CD4-positive, alpha-beta T cell (primary cell): ENCODE measurements at regions not wholly inside any gene's neighbourhood (a gene's known extent, or its start where the extent isn't known, plus 50 kb on each side); places are given as distances from the start of the nearest gene placed in this dataset.
"Not testable (repeated sequence)": the region's sequence is repeated elsewhere in the genome, so short reads cannot be mapped to it uniquely, and the experiment has no call there.

Source experiments
- ATAC-seq: fragments of 200-7000 bp; cut with Tn5 transposase; one replicate; pipeline ENCODE4 v1.10.0; 2022; ENCODE audit warnings: mild to moderate bottlenecking; ENCODE audit not compliant: poor library complexity
- CTCF ChIA-PET: fragments of 350-600 bp; sonication (Branson Sonifier 250); formaldehyde crosslinking; loops from one replicate; lab custom pipeline; 2021; ENCODE audit warnings: antibody characterized with exemption, inconsistent platforms; lab: Charles Lee
- POLR2A ChIA-PET: fragments of 350-600 bp; sonication (Branson Sonifier 250); formaldehyde crosslinking; loops from one replicate; lab custom pipeline; 2021; ENCODE audit warnings: antibody characterized with exemption, inconsistent platforms; lab: Charles Lee
- DNase-seq, 14 experiments: peaks; one replicate each; pipeline ENCODE4 v3.0.0-alpha.2; 2013 to 2020; ENCODE audit warnings: mixed read lengths in 2 of 14
- H3K27ac ChIP-seq, 2 donors: one replicate each; pipeline versions ENCODE4 v1.5.1 to v1.7.0; 2013; ENCODE audit warnings: low read length in 2 of 2, low read depth in 1 of 2, mild to moderate bottlenecking in 1 of 2
- H3K27me3 ChIP-seq, 2 experiments: 1 replicate in 1 of 2; 2 replicates in 1 of 2; pipeline versions ENCODE4 v1.6.1 to v1.7.0; 2013; ENCODE audit warnings: low read length in 2 of 2, control low read depth in 1 of 2, mild to moderate bottlenecking in 1 of 2, moderate library complexity in 1 of 2; ENCODE audit not compliant: insufficient read depth in 2 of 2, control insufficient read depth in 1 of 2
- H3K36me3 ChIP-seq: one replicate; pipeline ENCODE4 v1.6.1; 2013; ENCODE audit warnings: low read length, control low read depth; ENCODE audit not compliant: insufficient read depth
- H3K4me1 ChIP-seq: one replicate; pipeline ENCODE4 v1.6.1; 2013; ENCODE audit warnings: low read length, control low read depth; ENCODE audit not compliant: insufficient read depth
- H3K4me3 ChIP-seq: one replicate; pipeline ENCODE4 v1.5.1; 2013; ENCODE audit warnings: mild to moderate bottlenecking, low read length, moderate library complexity
- H3K9me3 ChIP-seq, 2 experiments: 1 replicate in 1 of 2; 2 replicates in 1 of 2; pipeline versions ENCODE4 v1.6.1 to v1.7.0; 2013; ENCODE audit warnings: low read length in 2 of 2, mild to moderate bottlenecking in 2 of 2, control low read depth in 1 of 2, moderate library complexity in 1 of 2; ENCODE audit not compliant: control insufficient read depth in 1 of 2, insufficient read depth in 1 of 2
- H3K27ac Mint-ChIP-seq: one replicate; pipeline ENCODE4 v1.8.0; 2020; ENCODE audit warnings: mixed read lengths
- H3K27me3 Mint-ChIP-seq: one replicate; pipeline ENCODE4 v1.8.0; 2021; ENCODE audit warnings: mixed read lengths
- H3K36me3 Mint-ChIP-seq: one replicate; pipeline ENCODE4 v1.8.0; 2021; ENCODE audit warnings: low read depth, mixed read lengths
- H3K4me1 Mint-ChIP-seq: one replicate; pipeline ENCODE4 v1.8.0; 2021; ENCODE audit warnings: low read depth, mixed read lengths
- H3K4me3 Mint-ChIP-seq: one replicate; pipeline ENCODE4 v1.8.0; 2020; ENCODE audit warnings: mild to moderate bottlenecking, mixed read lengths
- H3K9me3 Mint-ChIP-seq: one replicate; pipeline ENCODE4 v1.8.0; 2020; ENCODE audit warnings: mixed read lengths
- intact Hi-C, 2 experiments: fragments of 100-400 bp; cut with DNase I in 1 of 2; cut with micrococcal nuclease in 1 of 2; formaldehyde crosslinking; loops; one replicate each; pipeline versions ENCODE4 v1.15.1 to v1.9.0; 2023 to 2025; cut with DNase I, micrococcal nuclease
- TF ChIP-seq, protein P1 (sequence below): fragments of 200-600 bp; IDR thresholded peaks from one replicate; pipeline ENCODE4 v1.8.0; 2022; ENCODE audit warnings: antibody characterized with exemption, mild to moderate bottlenecking

DNA sequence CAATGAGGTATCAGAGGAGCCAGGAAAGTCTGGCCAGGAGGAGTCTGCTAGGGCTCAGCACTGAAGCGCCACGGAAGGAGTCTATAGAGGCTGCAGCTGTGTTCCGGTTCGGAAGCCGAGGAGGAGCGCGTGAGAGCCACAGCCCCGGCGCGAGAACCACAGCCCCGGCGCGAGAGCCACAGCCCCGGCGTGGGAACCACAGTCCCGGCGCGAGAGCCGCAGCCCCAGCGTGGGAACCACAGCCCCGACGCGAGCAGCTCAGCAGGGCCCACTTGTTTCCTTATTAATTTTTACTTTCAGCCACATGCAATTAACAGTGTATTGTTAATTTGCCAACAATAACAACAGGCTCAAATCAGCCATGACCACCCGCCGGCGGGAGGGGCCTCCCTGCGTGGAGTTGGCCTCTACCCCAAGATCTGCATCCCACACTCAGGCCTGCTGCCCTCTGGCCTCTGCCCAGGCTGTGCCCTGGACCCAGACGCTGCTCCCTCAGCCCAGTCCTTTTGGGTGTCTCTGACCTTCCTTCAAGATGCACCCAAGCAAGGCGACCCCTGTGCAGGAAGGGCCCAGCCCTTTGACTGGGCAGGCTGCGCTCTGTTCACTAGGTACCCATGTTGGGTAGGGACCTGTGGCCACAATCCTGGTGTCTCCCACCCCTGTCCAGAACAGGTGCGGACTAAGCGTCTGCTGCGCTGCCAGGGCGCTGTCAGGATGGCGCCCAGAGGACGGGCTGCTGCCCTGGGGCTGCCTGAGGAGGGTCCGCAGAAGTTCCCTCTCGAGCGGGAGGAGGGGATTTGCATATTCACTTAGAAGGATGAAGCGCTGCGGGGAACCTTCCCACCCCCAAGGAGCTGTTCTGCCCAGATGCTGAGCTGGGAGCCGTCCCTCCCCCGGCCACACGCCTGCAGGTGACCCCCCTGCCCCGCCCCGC, 113.8 kb downstream of the ADRA2C start:
- POLR2A ChIA-PET, result interaction anchor here (1.5 kb wide), 1 partner anchor 76 kb away, joined by 5 read pairs; no protein-coding TSS in a partner anchor
- H3K27me3 Mint-ChIP-seq, result peaks cover 64% of the 10 kb centered on the region
- ATAC-seq (peak; percentile 41), DNase-seq (peak in 8 of 14 experiments; percentile 13 to 66 (median 23))
- Histone ChIP-seq H3K27ac (no peak overlapping the region), H3K27me3 (peaks cover 25 to 29% of the 10 kb centered on the region in 2 experiments), H3K4me1 (peaks cover 16% of the 10 kb centered on the region), H3K4me3 (peak overlapping the region; percentile 34), H3K36me3 (no peaks in the 10 kb centered on the region), H3K9me3 (peaks cover 7 to 21% of the 10 kb centered on the region in 2 experiments)
- TF ChIP-seq, protein P1, sequence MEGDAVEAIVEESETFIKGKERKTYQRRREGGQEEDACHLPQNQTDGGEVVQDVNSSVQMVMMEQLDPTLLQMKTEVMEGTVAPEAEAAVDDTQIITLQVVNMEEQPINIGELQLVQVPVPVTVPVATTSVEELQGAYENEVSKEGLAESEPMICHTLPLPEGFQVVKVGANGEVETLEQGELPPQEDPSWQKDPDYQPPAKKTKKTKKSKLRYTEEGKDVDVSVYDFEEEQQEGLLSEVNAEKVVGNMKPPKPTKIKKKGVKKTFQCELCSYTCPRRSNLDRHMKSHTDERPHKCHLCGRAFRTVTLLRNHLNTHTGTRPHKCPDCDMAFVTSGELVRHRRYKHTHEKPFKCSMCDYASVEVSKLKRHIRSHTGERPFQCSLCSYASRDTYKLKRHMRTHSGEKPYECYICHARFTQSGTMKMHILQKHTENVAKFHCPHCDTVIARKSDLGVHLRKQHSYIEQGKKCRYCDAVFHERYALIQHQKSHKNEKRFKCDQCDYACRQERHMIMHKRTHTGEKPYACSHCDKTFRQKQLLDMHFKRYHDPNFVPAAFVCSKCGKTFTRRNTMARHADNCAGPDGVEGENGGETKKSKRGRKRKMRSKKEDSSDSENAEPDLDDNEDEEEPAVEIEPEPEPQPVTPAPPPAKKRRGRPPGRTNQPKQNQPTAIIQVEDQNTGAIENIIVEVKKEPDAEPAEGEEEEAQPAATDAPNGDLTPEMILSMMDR, result no peak
- H3K27ac Mint-ChIP-seq, result no peak overlapping the region
- peak overlapping the region; percentile 65 for H3K4me3 Mint-ChIP-seq
- H3K4me1 Mint-ChIP-seq, result peaks cover 19% of the 10 kb centered on the region
- CTCF ChIA-PET, result no interaction called here
- intact Hi-C loops, result loop anchor here (1.0 to 10.0 kb wide), 4 partner anchors 685 to 833 kb away; no protein-coding TSS in a partner anchor
- H3K9me3 Mint-ChIP-seq, result peaks cover 3% of the 10 kb centered on the region
- H3K36me3 Mint-ChIP-seq, result no peaks in the 10 kb centered on the region

DNA sequence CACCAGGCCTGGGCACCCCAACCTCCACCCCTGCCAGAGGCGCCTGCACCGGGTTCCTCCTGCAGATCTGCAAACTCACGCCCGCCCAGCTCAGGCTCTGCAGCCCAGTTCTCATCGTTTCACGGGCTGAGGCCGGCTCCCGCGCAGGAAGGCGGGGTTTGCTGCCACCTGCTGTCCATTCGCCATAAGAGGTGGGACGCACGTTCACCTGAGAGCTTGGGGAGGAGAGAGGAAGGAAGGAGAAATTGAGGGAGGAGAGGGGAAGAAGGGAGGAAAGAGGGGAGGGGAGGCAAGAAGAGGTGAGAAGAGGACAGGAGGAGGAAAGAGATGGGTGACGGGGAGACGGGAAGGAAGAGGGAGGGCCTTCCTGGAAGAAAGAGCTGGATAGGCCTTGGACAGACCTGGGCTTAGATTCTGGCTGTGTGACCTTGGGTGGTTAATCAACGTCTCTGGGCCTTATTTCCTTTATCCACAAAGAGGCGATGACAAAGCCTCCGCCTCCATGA, 114.5 kb downstream of the ADRA2C start:
- H3K4me1 ChIP-seq, result peaks cover 16% of the 10 kb centered on the region
- DNase-seq, result peak; percentile 48 to 79 (median 60)
- intact Hi-C loops, result loop anchor here (1.0 to 10.0 kb wide), 4 partner anchors 686 to 833 kb away; no protein-coding TSS in a partner anchor
- no peak overlapping the region for H3K27ac ChIP-seq
- H3K4me3 ChIP-seq, result peak overlapping the region; percentile 34
- TF ChIP-seq, protein P1, result peak; percentile 52
- Mint-ChIP-seq H3K36me3 (no peaks in the 10 kb centered on the region), H3K27ac (no peak overlapping the region), H3K27me3 (peaks cover 58% of the 10 kb centered on the region), H3K4me1 (peaks cover 19% of the 10 kb centered on the region), H3K9me3 (peaks cover 3% of the 10 kb centered on the region), H3K4me3 (peak overlapping the region; percentile 49)
- ChIA-PET CTCF (no interaction called here), POLR2A (interaction anchor here (1.5 kb wide), 1 partner anchor 75 kb away, joined by 5 read pairs; no protein-coding TSS in a partner anchor)
- no peaks in the 10 kb centered on the region for H3K36me3 ChIP-seq
- peaks cover 18 to 25% of the 10 kb centered on the region in 2 experiments for H3K27me3 ChIP-seq
- ATAC-seq, result peak; percentile 81
- H3K9me3 ChIP-seq, result peaks cover 7 to 21% of the 10 kb centered on the region in 2 experiments

DNA sequence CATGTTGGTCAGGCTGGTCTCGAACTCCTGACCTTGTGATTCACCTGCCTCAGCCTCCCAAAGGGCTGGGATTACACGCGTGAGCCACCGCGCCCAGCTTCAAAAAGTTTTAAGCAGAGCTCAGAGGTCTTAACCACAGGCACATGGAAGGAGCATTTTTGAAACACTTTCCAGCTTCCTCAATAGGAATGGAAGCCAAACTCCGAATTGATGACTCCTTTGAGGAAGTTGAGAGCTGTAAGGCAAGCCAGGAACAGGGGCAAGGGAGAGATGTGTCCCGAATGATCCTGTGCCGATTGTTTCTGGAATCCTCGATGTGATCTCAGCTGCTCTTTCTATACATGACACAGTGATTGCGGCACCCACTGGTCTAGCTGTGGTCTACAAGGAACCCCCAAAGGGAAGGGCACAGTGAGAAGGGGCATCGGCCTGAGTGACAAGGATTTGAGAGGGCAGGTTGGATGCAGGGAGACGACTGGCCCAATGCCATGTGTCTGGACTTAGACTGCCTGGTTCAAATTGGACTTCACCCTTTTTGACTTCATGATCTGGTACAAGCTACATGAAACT, 116.2 kb downstream of the ADRA2C start:
- H3K36me3 Mint-ChIP-seq, H3K4me3 Mint-ChIP-seq, H3K36me3 ChIP-seq, DNase-seq, ATAC-seq, CTCF ChIA-PET, H3K4me3 ChIP-seq, H3K27ac Mint-ChIP-seq, H3K27ac ChIP-seq, POLR2A ChIA-PET, H3K9me3 Mint-ChIP-seq: not testable (repeated sequence)
- Histone ChIP-seq H3K4me1 (peaks cover 16% of the 10 kb centered on the region), H3K9me3 (peaks cover 7 to 12% of the 10 kb centered on the region in 2 experiments), H3K27me3 (peaks cover 15% of the 10 kb centered on the region in 2 experiments)
- Mint-ChIP-seq H3K4me1 (peaks cover 19% of the 10 kb centered on the region), H3K27me3 (peaks cover 63% of the 10 kb centered on the region)
- intact Hi-C loops, result loop anchor here (5.0 to 10.0 kb wide), 3 partner anchors 688 to 835 kb away; no protein-coding TSS in a partner anchor

DNA sequence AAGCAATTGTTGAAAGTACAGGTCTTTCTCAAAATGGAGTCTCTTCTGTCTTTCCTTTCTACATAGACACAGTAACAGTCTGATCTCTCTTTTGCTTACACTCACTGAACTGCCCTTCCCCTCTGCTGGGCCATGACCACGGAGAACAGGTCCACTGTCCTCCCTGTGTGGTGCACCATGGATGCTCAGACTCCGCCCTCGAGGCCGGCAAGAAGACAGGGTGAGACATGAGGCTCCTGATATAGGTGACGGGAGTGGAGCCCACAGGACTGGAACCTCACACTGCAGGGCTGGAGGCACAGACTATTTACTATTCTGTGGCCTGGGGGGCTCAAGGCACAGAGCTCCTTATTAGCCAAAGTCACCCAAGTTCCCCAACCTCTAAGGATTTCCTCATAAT, 118.1 kb downstream of the ADRA2C start:
- Mint-ChIP-seq H3K4me1 (peaks cover 14% of the 10 kb centered on the region), H3K27me3 (peaks cover 44% of the 10 kb centered on the region)
- H3K27ac Mint-ChIP-seq, H3K9me3 ChIP-seq, POLR2A ChIA-PET, H3K36me3 Mint-ChIP-seq, H3K4me3 Mint-ChIP-seq, CTCF ChIA-PET, H3K4me3 ChIP-seq, H3K27ac ChIP-seq, H3K9me3 Mint-ChIP-seq, DNase-seq, H3K27me3 ChIP-seq, ATAC-seq, H3K36me3 ChIP-seq: not testable (repeated sequence)
- H3K4me1 ChIP-seq, result peaks cover 14% of the 10 kb centered on the region
- intact Hi-C loops, result loop anchor here (5.0 to 10.0 kb wide), 3 partner anchors 689 to 837 kb away; no protein-coding TSS in a partner anchor

DNA sequence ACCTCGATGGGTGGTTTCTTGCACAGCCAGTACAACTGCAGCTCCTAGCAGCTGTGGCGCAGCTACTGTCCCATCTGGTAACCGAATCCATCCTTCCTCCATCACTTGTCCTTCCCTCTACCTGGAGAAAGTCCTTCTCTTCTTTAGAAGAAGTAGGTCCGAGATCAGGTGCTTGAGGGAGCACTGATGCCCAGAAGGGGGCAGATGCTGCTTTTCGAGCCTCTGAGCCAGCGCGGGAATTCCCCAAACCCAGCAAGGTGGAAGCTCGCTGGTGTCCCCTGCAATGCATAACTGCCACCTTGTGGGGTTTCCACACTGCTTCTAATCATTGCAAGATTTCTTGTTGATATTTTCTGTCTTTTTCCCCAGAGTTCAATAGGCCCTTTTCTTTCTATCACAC, 127.4 kb downstream of the ADRA2C start:
- POLR2A ChIA-PET, H3K4me1 Mint-ChIP-seq, H3K4me1 ChIP-seq, CTCF ChIA-PET, H3K27ac Mint-ChIP-seq, H3K4me3 Mint-ChIP-seq, H3K4me3 ChIP-seq, intact Hi-C loops, ATAC-seq, H3K36me3 Mint-ChIP-seq, H3K36me3 ChIP-seq, H3K9me3 Mint-ChIP-seq, H3K27ac ChIP-seq, H3K27me3 ChIP-seq, H3K9me3 ChIP-seq: not testable (repeated sequence)
- DNase-seq, result peak in 2 of 14 experiments; percentile 15 to 17
- H3K27me3 Mint-ChIP-seq, result peaks cover 31% of the 10 kb centered on the region
